Astrocyte (in vitro differentiated cells and primary cell): ENCODE measurements at regions not wholly inside any gene's neighbourhood (a gene's known extent, or its start where the extent isn't known, plus 50 kb on each side); places are given as distances from the start of the nearest gene placed in this dataset.

Experiments used
- DNase-seq: peaks from one replicate; pipeline ENCODE4 v3.0.0-alpha.2; 2010; ENCODE audit warnings: low read depth
- FAIRE-seq: peaks from 2 replicates; lab custom pipeline; 2011; peaks lifted over from hg19 to GRCh38; lab: Jason Lieb, UNC
- H2AFZ ChIP-seq: 2 replicates; pipeline ENCODE4 v1.6.0; 2012; ENCODE audit warnings: low read depth, low read length, inconsistent platforms
- H3K27ac ChIP-seq: 2 replicates; pipeline ENCODE4 v1.5.1; 2011; ENCODE audit warnings: low read depth, low read length, inconsistent platforms
- H3K27me3 ChIP-seq: 2 replicates; pipeline ENCODE4 v1.6.0; 2011; ENCODE audit warnings: low read length, inconsistent platforms; ENCODE audit not compliant: insufficient read depth
- H3K36me3 ChIP-seq: 2 replicates; pipeline ENCODE4 v1.5.1; 2011; ENCODE audit warnings: low read length, inconsistent platforms; ENCODE audit not compliant: insufficient read depth
- H3K4me1 ChIP-seq: 2 replicates; pipeline ENCODE4 v1.5.1; 2011; ENCODE audit warnings: low read length, inconsistent platforms; ENCODE audit not compliant: insufficient read depth
- H3K4me2 ChIP-seq: 2 replicates; pipeline ENCODE4 v1.6.0; 2012; ENCODE audit warnings: low read length, inconsistent platforms
- H3K4me3 ChIP-seq: 2 replicates; pipeline ENCODE4 v1.5.1; 2011; ENCODE audit warnings: low read depth, mild to moderate bottlenecking, low read length, inconsistent platforms; ENCODE audit not compliant: insufficient read depth
- H3K79me2 ChIP-seq: 2 replicates; pipeline ENCODE4 v1.6.0; 2012; ENCODE audit warnings: mild to moderate bottlenecking, low read length, inconsistent platforms; ENCODE audit not compliant: insufficient read depth
- H3K9ac ChIP-seq: 2 replicates; pipeline ENCODE4 v1.6.0; 2012; ENCODE audit warnings: mild to moderate bottlenecking, low read length, inconsistent platforms
- H3K9me3 ChIP-seq: 2 replicates; pipeline ENCODE4 v1.5.1; 2012; ENCODE audit warnings: low read depth, mild to moderate bottlenecking, low read length, inconsistent platforms; ENCODE audit not compliant: insufficient read depth
- H4K20me1 ChIP-seq: 2 replicates; pipeline ENCODE4 v1.6.0; 2012; ENCODE audit warnings: low read length, inconsistent platforms; ENCODE audit not compliant: insufficient read depth
- H3K27ac Mint-ChIP-seq: one replicate; pipeline ENCODE4 v1.8.0; 2021; ENCODE audit warnings: mild to moderate bottlenecking, mixed read lengths; ENCODE audit not compliant: unreplicated experiment
- H3K27me3 Mint-ChIP-seq: one replicate; pipeline ENCODE4 v1.8.0; 2021; ENCODE audit warnings: low read depth, mixed read lengths; ENCODE audit not compliant: unreplicated experiment
- H3K36me3 Mint-ChIP-seq: one replicate; pipeline ENCODE4 v1.8.0; 2021; ENCODE audit warnings: low read depth, mixed read lengths; ENCODE audit not compliant: unreplicated experiment
- H3K4me1 Mint-ChIP-seq: one replicate; pipeline ENCODE4 v1.8.0; 2021; ENCODE audit warnings: low read depth, mixed read lengths; ENCODE audit not compliant: unreplicated experiment
- H3K4me3 Mint-ChIP-seq: one replicate; pipeline ENCODE4 v1.8.0; 2021; ENCODE audit warnings: mild to moderate bottlenecking, moderate library complexity, mixed read lengths; ENCODE audit not compliant: unreplicated experiment
- H3K9me3 Mint-ChIP-seq: one replicate; pipeline ENCODE4 v1.8.0; 2021; ENCODE audit warnings: mild to moderate bottlenecking, mixed read lengths; ENCODE audit not compliant: unreplicated experiment
- CTCF ChIP-seq: IDR thresholded peaks from 2 replicates; pipeline ENCODE4 v1.5.1; 2011; ENCODE audit warnings: low read depth, mild to moderate bottlenecking, inconsistent platforms, low read length, moderate library complexity; ENCODE audit not compliant: insufficient read depth
- EZH2 ChIP-seq: IDR thresholded peaks from 2 replicates; pipeline ENCODE4 v1.6.1; 2012; ENCODE audit warnings: mild to moderate bottlenecking, low read length, inconsistent platforms; ENCODE audit not compliant: insufficient read depth

GRCh38 chr10:60570272-60570865 lies 180.7 kb upstream of the ANK3 start:
- H3K9me3 ChIP-seq, result no peaks in the 10 kb centered on the region
- H3K27ac ChIP-seq, result no peak overlapping the region
- H3K4me3 ChIP-seq, result peak overlapping the region; percentile 79
- peaks cover 4% of the 10 kb centered on the region for H3K4me1 ChIP-seq
- no peaks in the 10 kb centered on the region for H3K27me3 ChIP-seq
- no peak for TF ChIP-seq EZH2
- no peak for TF ChIP-seq CTCF
- Mint-ChIP-seq H3K27me3 (no peaks in the 10 kb centered on the region), H3K9me3 (peaks cover 22% of the 10 kb centered on the region), H3K27ac (no peak overlapping the region), H3K4me1 (peaks cover 15% of the 10 kb centered on the region), H3K4me3 (peak overlapping the region; percentile 41), H3K36me3 (no peaks in the 10 kb centered on the region)
- no peak for FAIRE-seq
- peaks cover 24% of the 10 kb centered on the region for H3K79me2 ChIP-seq
- no peaks in the 10 kb centered on the region for H4K20me1 ChIP-seq
- H3K9ac ChIP-seq, result no peak overlapping the region
- H2AFZ ChIP-seq, result no peak overlapping the region
- no peaks in the 10 kb centered on the region for H3K36me3 ChIP-seq
- no peak for DNase-seq
- H3K4me2 ChIP-seq, result peak overlapping the region; percentile 64

GRCh38 chr10:60569681-60570080 lies 180.0 kb upstream of the ANK3 start:
- H3K9me3 Mint-ChIP-seq, result peaks cover 23% of the 10 kb centered on the region
- no peak overlapping the region for H3K4me2 ChIP-seq
- H3K36me3 Mint-ChIP-seq, result no peaks in the 10 kb centered on the region
- H3K27me3 Mint-ChIP-seq, result no peaks in the 10 kb centered on the region
- no peak for FAIRE-seq
- H3K27me3 ChIP-seq, result no peaks in the 10 kb centered on the region
- H3K4me1 Mint-ChIP-seq, result peaks cover 15% of the 10 kb centered on the region
- H3K4me1 ChIP-seq, result peaks cover 4% of the 10 kb centered on the region
- H3K4me3 Mint-ChIP-seq, result no peak overlapping the region
- H4K20me1 ChIP-seq, result no peaks in the 10 kb centered on the region
- H3K27ac Mint-ChIP-seq, result no peak overlapping the region
- H3K36me3 ChIP-seq, result no peaks in the 10 kb centered on the region
- H3K4me3 ChIP-seq, result no peak overlapping the region
- TF ChIP-seq EZH2, result no peak
- TF ChIP-seq CTCF, result no peak
- no peak for DNase-seq
- H3K9me3 ChIP-seq, result no peaks in the 10 kb centered on the region
- peaks cover 24% of the 10 kb centered on the region for H3K79me2 ChIP-seq
- no peak overlapping the region for H3K27ac ChIP-seq
- H2AFZ ChIP-seq, result no peak overlapping the region
- no peak overlapping the region for H3K9ac ChIP-seq

DNA sequence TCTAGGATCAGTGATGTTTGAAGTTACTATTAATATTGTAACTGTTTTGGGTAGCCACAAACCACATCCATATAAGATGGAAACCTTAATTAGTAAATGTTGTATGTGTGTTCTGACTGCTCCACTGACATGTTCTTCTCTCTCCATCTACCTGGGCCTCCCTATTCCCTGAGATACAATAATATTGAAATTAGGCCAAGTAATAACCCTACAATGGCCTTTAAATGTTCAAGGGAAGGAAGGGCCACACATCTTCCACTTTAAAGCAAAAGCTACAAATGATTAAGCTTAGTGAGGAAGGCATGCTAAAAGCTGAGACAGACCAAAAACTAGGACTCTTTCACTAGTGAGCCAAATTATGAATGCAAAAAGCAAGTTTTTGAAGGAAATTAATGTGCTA lies 176.4 kb upstream of the ANK3 start:
- H3K4me3 Mint-ChIP-seq, result no peak overlapping the region

More for the DNA sequence above, 176.4 kb upstream of the ANK3 start:
- FAIRE-seq (no peak), DNase-seq (no peak)
- Histone ChIP-seq H3K4me1 (no peaks in the 10 kb centered on the region), H4K20me1 (no peaks in the 10 kb centered on the region), H3K4me3 (no peak overlapping the region), H2AFZ (no peak overlapping the region), H3K27ac (no peak overlapping the region), H3K4me2 (no peak overlapping the region), H3K27me3 (no peaks in the 10 kb centered on the region), H3K9ac (no peak overlapping the region), H3K9me3 (no peaks in the 10 kb centered on the region), H3K79me2 (peaks cover 22% of the 10 kb centered on the region), H3K36me3 (no peaks in the 10 kb centered on the region)
- Mint-ChIP-seq H3K36me3 (no peaks in the 10 kb centered on the region), H3K4me1 (no peaks in the 10 kb centered on the region), H3K9me3 (peaks cover 23% of the 10 kb centered on the region), H3K27ac (no peak overlapping the region), H3K27me3 (no peaks in the 10 kb centered on the region)
- TF ChIP-seq EZH2, result no peak
